SU-DHL-6 (cell line): ENCODE measurements at regions not wholly inside any gene's neighbourhood (a gene's known extent, or its start where the extent isn't known, plus 50 kb on each side); places are given as distances from the start of the nearest gene placed in this dataset.

ENCODE experiments used
- H2AFZ ChIP-seq: fragments of 200-600 bp; sonication (generic); 2 replicates; pipeline ENCODE4 v1.6.1; 2014; ENCODE audit warnings: low read depth, mild to moderate bottlenecking, moderate library complexity, mixed read lengths, antibody characterized with exemption, low read length; ENCODE audit not compliant: severe bottlenecking
- H3F3A ChIP-seq: fragments of 200-600 bp; shearing (Covaris generic); 2 replicates; pipeline ENCODE4 v1.6.0; 2016; ENCODE audit warnings: antibody characterized with exemption, mild to moderate bottlenecking; ENCODE audit not compliant: insufficient read depth
- H3K27ac ChIP-seq: fragments of 200-600 bp; sonication (generic); 2 replicates; pipeline ENCODE4 v1.5.1; 2016; ENCODE audit warnings: low read depth, mild to moderate bottlenecking, low read length, moderate library complexity, mixed read lengths
- H3K27me3 ChIP-seq: fragments of 200-600 bp; sonication (generic), shearing (Covaris generic); 2 replicates; pipeline ENCODE4 v1.6.0; 2014; ENCODE audit warnings: mild to moderate bottlenecking, low read length
- H3K36me3 ChIP-seq: fragments of 200-600 bp; sonication (generic); 2 replicates; pipeline ENCODE4 v1.6.1; 2014; ENCODE audit warnings: mild to moderate bottlenecking, low read length, mixed read lengths
- H3K4me2 ChIP-seq: fragments of 300-600, 200-600 bp; shearing (Covaris generic), sonication (generic); 2 replicates; pipeline ENCODE4 v1.6.0; 2014; ENCODE audit warnings: low read length, low read depth, mild to moderate bottlenecking; ENCODE audit not compliant: poor library complexity, severe bottlenecking
- H3K4me3 ChIP-seq: fragments of 200-600 bp; sonication (generic); 2 replicates; pipeline ENCODE4 v1.5.1; 2014; ENCODE audit warnings: antibody characterized with exemption, low read length, mild to moderate bottlenecking, mixed read lengths; ENCODE audit not compliant: insufficient read depth, poor library complexity, severe bottlenecking
- H3K79me2 ChIP-seq: fragments of 200-600 bp; sonication (generic); 2 replicates; pipeline ENCODE4 v1.6.1; 2014; ENCODE audit warnings: mild to moderate bottlenecking, low read length, moderate library complexity; ENCODE audit not compliant: insufficient read depth
- H3K9ac ChIP-seq: fragments of 200-600 bp; sonication (generic); 2 replicates; pipeline ENCODE4 v1.7.0; 2014; ENCODE audit warnings: mild to moderate bottlenecking, low read length
- H3K9me2 ChIP-seq: fragments of 200-600 bp; sonication (generic); replicated peaks from 2 replicates; pipeline ENCODE4 v1.6.1; 2014; ENCODE audit warnings: low read length; ENCODE audit not compliant: insufficient read depth
- H3K9me3 ChIP-seq: fragments of 200-600 bp; sonication (generic); 2 replicates; pipeline ENCODE4 v1.6.1; 2014; ENCODE audit warnings: low read length, mixed read lengths; ENCODE audit not compliant: insufficient read depth
- H4K20me1 ChIP-seq: fragments of 200-600 bp; sonication (generic); 2 replicates; pipeline ENCODE4 v1.6.1; 2014; ENCODE audit warnings: low read depth, mild to moderate bottlenecking, antibody characterized with exemption, low read length, moderate library complexity, mixed read lengths
- CTCF ChIP-seq: fragments of 200-600 bp; sonication (generic); IDR thresholded peaks from one replicate; pipeline ENCODE4 v1.5.1; 2017; ENCODE audit warnings: antibody characterized with exemption, mild to moderate bottlenecking, low read length, moderate library complexity; ENCODE audit not compliant: insufficient read depth, poor library complexity, severe bottlenecking
- EZH2phosphoT487 ChIP-seq: fragments of 200-600 bp; sonication (generic), shearing (Covaris generic); conservative IDR thresholded peaks from 2 replicates; pipeline ENCODE4 v1.6.1; 2018; ENCODE audit warnings: mild to moderate bottlenecking, antibody characterized with exemption, low read length, moderate library complexity, mixed read lengths

GRCh38 chr2:161100211-161100895, 59.9 kb upstream of the TANK start:
- TF ChIP-seq EZH2phosphoT487 (no peak), CTCF (no peak)
- Histone ChIP-seq H3K27ac (no peak overlapping the region), H3K27me3 (no peaks in the 10 kb centered on the region), H3K9me2 (no peaks in the 10 kb centered on the region), H4K20me1 (no peaks in the 10 kb centered on the region), H3K9me3 (no peaks in the 10 kb centered on the region), H3K79me2 (no peaks in the 10 kb centered on the region), H3K9ac (no peak overlapping the region), H3F3A (no peaks in the 10 kb centered on the region), H3K4me3 (no peak overlapping the region), H2AFZ (no peak overlapping the region), H3K36me3 (no peaks in the 10 kb centered on the region), H3K4me2 (no peak overlapping the region)

GRCh38 chr2:161101406-161101805, 58.8 kb upstream of the TANK start:
- Histone ChIP-seq H3K9me2 (no peaks in the 10 kb centered on the region), H2AFZ (no peak overlapping the region), H3K36me3 (no peaks in the 10 kb centered on the region), H3K9ac (no peak overlapping the region), H3K4me3 (no peak overlapping the region), H3F3A (no peaks in the 10 kb centered on the region), H3K79me2 (no peaks in the 10 kb centered on the region), H3K9me3 (no peaks in the 10 kb centered on the region), H4K20me1 (no peaks in the 10 kb centered on the region), H3K27ac (no peak overlapping the region), H3K27me3 (no peaks in the 10 kb centered on the region), H3K4me2 (no peak overlapping the region)
- no peak for TF ChIP-seq CTCF
- no peak for TF ChIP-seq EZH2phosphoT487

- no peak overlapping the region for H3K27ac ChIP-seq
- no peak overlapping the region for H2AFZ ChIP-seq
- H3K27me3 ChIP-seq: no peaks in the 10 kb centered on the region
- H3K4me3 ChIP-seq: no peak overlapping the region
- no peaks in the 10 kb centered on the region for H3K36me3 ChIP-seq
- H3K79me2 ChIP-seq: no peaks in the 10 kb centered on the region
- no peaks in the 10 kb centered on the region for H3K9me2 ChIP-seq
- H3K4me2 ChIP-seq: no peak overlapping the region
- H3K9me3 ChIP-seq: no peaks in the 10 kb centered on the region
- H3F3A ChIP-seq: no peaks in the 10 kb centered on the region
- no peak overlapping the region for H3K9ac ChIP-seq
- H4K20me1 ChIP-seq: no peaks in the 10 kb centered on the region
- no peak for TF ChIP-seq EZH2phosphoT487
- TF ChIP-seq CTCF: no peak
These were observed 57.3 kb upstream of the TANK start for GRCh38 chr2:161102770-161103450.
